ENCODE measurements at regions not wholly inside any gene's neighbourhood (a gene's known extent, or its start where the extent isn't known, plus 50 kb on each side); places are given as distances from the start of the nearest gene placed in this dataset.
A peak's percentile ranks its signal among the peaks of the same experiment; 100 is the strongest.

DNA sequence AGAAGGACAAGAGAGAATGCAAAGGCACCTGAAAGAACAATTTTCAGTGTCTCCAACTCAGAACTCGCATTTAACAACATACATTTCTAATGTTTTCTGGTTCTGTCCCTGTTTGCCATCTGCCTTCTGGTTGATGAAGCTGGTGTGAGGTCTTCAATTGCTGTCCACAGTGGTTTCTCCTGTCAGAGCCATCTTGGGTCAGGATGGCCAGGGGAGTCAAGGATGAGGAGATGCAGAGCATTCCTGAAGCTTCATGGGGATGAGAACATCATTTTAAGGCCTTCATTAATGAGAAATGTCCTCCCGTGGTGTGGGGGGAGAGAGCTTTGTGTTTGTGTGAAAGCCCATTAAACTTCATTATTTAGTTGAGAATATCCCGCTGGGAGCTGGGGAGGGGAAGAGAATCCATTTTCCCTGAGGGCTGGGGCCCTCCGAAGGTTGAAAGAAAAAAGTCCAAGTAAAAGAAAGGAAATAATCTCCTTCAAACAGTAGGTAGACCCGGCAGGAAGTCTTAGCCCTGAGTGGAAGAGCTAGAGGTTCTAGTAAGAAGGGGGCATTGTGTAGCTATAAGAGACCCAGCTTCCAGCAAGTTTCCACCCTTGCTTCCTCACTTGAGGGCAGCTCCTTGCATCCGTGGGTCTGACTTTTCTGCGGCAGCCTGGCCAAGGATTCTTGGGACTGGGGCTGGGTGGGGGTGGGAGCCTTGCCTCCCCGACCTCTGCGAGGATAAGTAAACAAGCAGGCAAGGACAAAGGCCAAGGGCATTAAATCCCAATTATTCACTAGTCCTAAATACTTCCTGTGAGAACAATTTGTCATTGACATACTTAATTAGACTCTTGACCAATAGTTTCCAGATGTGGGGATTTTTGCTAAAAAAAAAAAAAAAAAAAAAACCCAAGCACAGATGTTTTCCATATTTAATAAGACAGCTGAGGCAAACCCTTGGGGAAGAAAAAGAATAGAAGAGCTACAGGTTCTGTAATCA lies 119.2 kb downstream of the MSX2 start:
- peak; percentile 23 for DNase-seq (ENCODE audit: low read depth)
- TF ChIP-seq, protein P1, sequence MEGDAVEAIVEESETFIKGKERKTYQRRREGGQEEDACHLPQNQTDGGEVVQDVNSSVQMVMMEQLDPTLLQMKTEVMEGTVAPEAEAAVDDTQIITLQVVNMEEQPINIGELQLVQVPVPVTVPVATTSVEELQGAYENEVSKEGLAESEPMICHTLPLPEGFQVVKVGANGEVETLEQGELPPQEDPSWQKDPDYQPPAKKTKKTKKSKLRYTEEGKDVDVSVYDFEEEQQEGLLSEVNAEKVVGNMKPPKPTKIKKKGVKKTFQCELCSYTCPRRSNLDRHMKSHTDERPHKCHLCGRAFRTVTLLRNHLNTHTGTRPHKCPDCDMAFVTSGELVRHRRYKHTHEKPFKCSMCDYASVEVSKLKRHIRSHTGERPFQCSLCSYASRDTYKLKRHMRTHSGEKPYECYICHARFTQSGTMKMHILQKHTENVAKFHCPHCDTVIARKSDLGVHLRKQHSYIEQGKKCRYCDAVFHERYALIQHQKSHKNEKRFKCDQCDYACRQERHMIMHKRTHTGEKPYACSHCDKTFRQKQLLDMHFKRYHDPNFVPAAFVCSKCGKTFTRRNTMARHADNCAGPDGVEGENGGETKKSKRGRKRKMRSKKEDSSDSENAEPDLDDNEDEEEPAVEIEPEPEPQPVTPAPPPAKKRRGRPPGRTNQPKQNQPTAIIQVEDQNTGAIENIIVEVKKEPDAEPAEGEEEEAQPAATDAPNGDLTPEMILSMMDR (conservative IDR thresholded peaks at IDR 0.05; ENCODE audit: low read length) = no peak
- H3K4me3 ChIP-seq (ENCODE audit: low read length) = no peak overlapping the region

DNA sequence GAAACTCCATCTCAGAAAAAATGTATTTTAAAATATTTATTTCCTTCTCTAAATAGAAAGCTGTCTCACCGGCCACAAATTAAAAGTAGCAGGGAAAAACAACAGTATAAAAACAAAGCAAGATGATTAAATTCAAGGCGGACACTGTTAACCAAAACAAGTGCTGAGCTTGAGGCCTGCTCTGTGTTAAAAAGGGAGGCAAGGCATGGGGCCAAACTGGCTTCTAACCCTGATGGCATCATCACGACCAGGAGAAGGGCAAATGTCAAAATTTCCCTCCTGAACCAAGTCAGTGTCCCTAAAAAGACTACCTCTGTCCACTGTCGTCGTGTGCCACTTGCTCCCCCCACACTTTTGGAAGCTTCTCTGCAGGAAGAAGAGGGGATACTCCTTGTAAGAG lies 116.1 kb downstream of the MSX2 start:
- DNase-seq (ENCODE audit: low read depth) = no peak
- no peak overlapping the region for H3K4me3 ChIP-seq (ENCODE audit: low read length)
- TF ChIP-seq, protein P1 (conservative IDR thresholded peaks at IDR 0.05; ENCODE audit: low read length) = no peak

DNA sequence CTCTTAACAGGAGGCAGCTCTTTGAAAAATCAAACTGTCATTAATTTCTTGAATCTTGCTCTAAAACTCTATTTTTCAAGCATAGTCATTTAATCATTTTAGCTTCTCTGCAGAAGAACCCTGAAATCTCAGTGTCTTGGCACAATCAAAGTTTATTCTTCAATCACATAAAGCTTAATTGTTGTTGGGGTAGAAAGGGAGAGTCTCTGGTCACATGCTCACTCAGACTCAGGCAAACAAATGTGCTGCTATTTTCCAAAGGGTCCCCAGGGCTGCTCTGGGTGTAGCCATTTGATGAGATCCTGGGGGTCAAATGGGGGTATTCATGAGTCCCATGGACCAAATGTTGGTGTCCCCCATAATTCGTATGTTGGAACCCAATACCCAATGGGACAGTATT lies 114.8 kb downstream of the MSX2 start:
- TF ChIP-seq, protein P1 (conservative IDR thresholded peaks at IDR 0.05; ENCODE audit: low read length) = no peak
- H3K4me3 ChIP-seq (ENCODE audit: low read length) = no peak overlapping the region
- no peak for DNase-seq (ENCODE audit: low read depth)

DNA sequence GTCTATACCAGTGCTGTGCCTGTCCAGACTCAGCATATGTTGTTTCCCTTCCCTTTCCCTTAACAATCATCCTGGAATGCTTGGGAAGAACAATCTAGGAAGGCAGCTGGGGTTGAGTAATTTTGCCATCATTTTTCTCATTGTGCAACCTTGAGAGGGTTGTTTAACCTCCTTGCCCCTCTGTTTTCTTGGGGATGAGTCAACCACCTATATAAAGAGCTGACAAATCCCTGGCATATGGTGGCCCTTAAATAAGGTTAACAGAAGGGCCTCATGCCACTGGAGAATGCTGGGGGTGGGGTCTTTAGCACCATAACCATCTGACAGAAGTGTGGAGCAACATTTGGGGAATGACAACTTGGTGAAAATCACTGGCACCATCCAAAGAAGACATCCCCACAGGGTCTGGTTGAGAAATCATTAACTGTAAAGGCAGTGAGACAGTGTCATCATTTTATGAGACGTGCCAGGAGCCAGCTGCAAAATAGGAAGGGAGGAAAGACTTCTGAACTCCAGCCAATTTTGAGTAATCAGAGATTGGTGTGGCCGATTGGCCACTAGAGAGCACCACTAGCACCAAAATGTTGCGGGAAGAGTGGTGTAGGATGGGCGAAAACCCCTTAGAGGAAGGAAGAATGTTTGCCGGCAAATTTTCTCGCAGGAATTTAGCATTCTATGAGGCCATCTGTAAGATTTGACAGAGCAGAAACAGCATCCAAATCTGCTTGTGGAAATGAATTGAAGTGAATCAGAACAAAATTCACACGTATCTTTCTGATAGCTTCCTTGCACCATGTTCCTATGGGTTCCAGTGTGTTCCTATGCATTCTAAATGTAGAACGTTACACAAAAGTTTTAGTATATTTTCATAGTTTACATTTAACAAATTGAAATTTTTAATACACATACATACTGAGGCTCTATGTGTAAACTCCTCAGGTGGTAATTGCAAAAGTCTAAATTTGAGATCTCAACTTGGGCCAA lies 113.8 kb downstream of the MSX2 start:
- DNase-seq (ENCODE audit: low read depth) = peak; percentile 80
- no peak overlapping the region for H3K4me3 ChIP-seq (ENCODE audit: low read length)
- TF ChIP-seq, protein P1 (conservative IDR thresholded peaks at IDR 0.05; ENCODE audit: low read length) = peak; percentile 18; the same call in 1 of the 2 replicates

DNA sequence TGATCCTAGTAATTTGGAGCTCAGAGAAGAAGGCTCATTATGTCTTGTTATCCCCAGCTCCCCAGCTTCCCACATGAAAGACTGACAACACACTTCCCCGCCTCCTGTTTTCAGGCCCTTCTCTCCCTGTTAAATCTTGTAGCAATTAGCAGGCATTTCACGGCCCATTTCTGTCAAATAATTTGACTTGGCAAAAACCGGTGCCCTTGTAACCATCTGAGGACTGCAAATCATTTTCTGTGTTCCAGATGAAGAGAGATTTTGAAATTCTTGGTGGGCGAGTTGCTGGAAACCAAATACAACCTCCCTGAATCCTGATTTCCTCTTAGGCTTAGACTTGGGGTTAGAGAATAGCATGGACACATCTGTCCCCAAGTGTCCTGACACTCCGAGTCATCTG lies 109.7 kb downstream of the MSX2 start:
- peak; percentile 42 for DNase-seq (ENCODE audit: low read depth)
- TF ChIP-seq, protein P1 (conservative IDR thresholded peaks at IDR 0.05; ENCODE audit: low read length) = no peak

DNA sequence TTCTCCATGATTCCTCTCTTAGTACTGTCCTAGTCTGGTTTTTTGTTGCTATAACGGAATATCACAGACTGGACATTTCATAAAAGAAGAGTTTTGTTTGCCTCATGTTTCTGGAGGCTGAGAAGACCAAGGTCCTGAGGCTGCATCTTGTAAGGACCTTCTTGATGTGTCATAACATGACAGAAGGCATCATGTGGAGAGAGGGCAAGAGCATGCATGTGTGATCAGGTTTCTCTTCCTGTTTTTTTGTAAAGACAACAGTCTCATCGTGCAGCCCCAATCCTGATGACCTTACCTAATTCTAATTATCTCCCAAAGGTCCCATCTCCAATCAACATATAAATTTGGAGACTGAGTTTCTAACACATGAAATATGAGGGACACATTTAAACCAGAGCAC lies 108.4 kb downstream of the MSX2 start:
- DNase-seq (ENCODE audit: low read depth) = no peak
- H3K4me3 ChIP-seq (ENCODE audit: low read length) = no peak overlapping the region
- TF ChIP-seq, protein P1 (conservative IDR thresholded peaks at IDR 0.05; ENCODE audit: low read length) = no peak

More for the DNA sequence above, 109.7 kb downstream of the MSX2 start:
- no peak overlapping the region for H3K4me3 ChIP-seq (ENCODE audit: low read length)
